Activated T-cell treated with anti-CD3 and anti-CD28 coated beads, Interleukin-2, amount 50 U/mL, for 24 hours (primary cell): ENCODE measurements at regions not wholly inside any gene's neighbourhood (a gene's known extent, or its start where the extent isn't known, plus 50 kb on each side); places are given as distances from the start of the nearest gene placed in this dataset.
"Not testable (repeated sequence)": the region's sequence is repeated elsewhere in the genome, so short reads cannot be mapped to it uniquely, and the experiment has no call there.

Source experiments
- DNase-seq: peaks from one replicate; pipeline ENCODE4 v3.0.0-alpha.2; 2020
- H3K27ac Mint-ChIP-seq: 2 replicates; pipeline ENCODE4 v1.8.0; 2020; ENCODE audit warnings: mild to moderate bottlenecking, mixed read lengths
- H3K27me3 Mint-ChIP-seq: 2 replicates; pipeline ENCODE4 v1.8.0; 2020; ENCODE audit warnings: mixed read lengths
- H3K36me3 Mint-ChIP-seq: 2 replicates; pipeline ENCODE4 v1.8.0; 2020; ENCODE audit warnings: low read depth, mixed read lengths
- H3K4me1 Mint-ChIP-seq: 2 replicates; pipeline ENCODE4 v1.8.0; 2020; ENCODE audit warnings: low read depth, mixed read lengths
- H3K4me3 Mint-ChIP-seq: 2 replicates; pipeline ENCODE4 v1.8.0; 2020; ENCODE audit warnings: mild to moderate bottlenecking, moderate library complexity, mixed read lengths
- H3K9me3 Mint-ChIP-seq: 2 replicates; pipeline ENCODE4 v1.8.0; 2020; ENCODE audit warnings: mixed read lengths

- H3K27ac Mint-ChIP-seq, H3K4me3 Mint-ChIP-seq, H3K4me1 Mint-ChIP-seq, H3K36me3 Mint-ChIP-seq, H3K27me3 Mint-ChIP-seq, DNase-seq: not testable (repeated sequence)
- H3K9me3 Mint-ChIP-seq = peaks cover 41% of the 10 kb centered on the region
These were observed 5303.4 kb upstream of the TPTE start for GRCh38 chr21:5217933-5218332.

GRCh38 chr21:5219988-5220387 lies 5301.4 kb upstream of the TPTE start:
- not testable (repeated sequence) for H3K27ac Mint-ChIP-seq, H3K36me3 Mint-ChIP-seq, H3K4me1 Mint-ChIP-seq, H3K27me3 Mint-ChIP-seq, H3K4me3 Mint-ChIP-seq, DNase-seq
- peaks cover 54% of the 10 kb centered on the region for H3K9me3 Mint-ChIP-seq

GRCh38 chr21:5220468-5220867 lies 5300.9 kb upstream of the TPTE start:
- peaks cover 57% of the 10 kb centered on the region for H3K9me3 Mint-ChIP-seq

GRCh38 chr21:5221458-5222050 lies 5299.8 kb upstream of the TPTE start:
- H3K9me3 Mint-ChIP-seq = peaks cover 60% of the 10 kb centered on the region
- not testable (repeated sequence) for H3K4me1 Mint-ChIP-seq, DNase-seq, H3K4me3 Mint-ChIP-seq, H3K27ac Mint-ChIP-seq, H3K27me3 Mint-ChIP-seq, H3K36me3 Mint-ChIP-seq

More at GRCh38 chr21:5220468-5220867, 5300.9 kb upstream of the TPTE start:
- DNase-seq, H3K27me3 Mint-ChIP-seq, H3K36me3 Mint-ChIP-seq, H3K4me3 Mint-ChIP-seq, H3K4me1 Mint-ChIP-seq, H3K27ac Mint-ChIP-seq: not testable (repeated sequence)

GRCh38 chr21:5222996-5223782 lies 5298.2 kb upstream of the TPTE start:
- H3K9me3 Mint-ChIP-seq = peaks cover 56% of the 10 kb centered on the region
- H3K27ac Mint-ChIP-seq, H3K27me3 Mint-ChIP-seq, H3K4me3 Mint-ChIP-seq, H3K4me1 Mint-ChIP-seq, H3K36me3 Mint-ChIP-seq, DNase-seq: not testable (repeated sequence)

GRCh38 chr21:5224156-5224555 lies 5297.2 kb upstream of the TPTE start:
- H3K4me3 Mint-ChIP-seq, H3K4me1 Mint-ChIP-seq, DNase-seq, H3K27ac Mint-ChIP-seq, H3K27me3 Mint-ChIP-seq, H3K36me3 Mint-ChIP-seq: not testable (repeated sequence)
- H3K9me3 Mint-ChIP-seq = peaks cover 57% of the 10 kb centered on the region

- DNase-seq, H3K4me3 Mint-ChIP-seq, H3K36me3 Mint-ChIP-seq, H3K27ac Mint-ChIP-seq, H3K27me3 Mint-ChIP-seq, H3K4me1 Mint-ChIP-seq: not testable (repeated sequence)
- peaks cover 57% of the 10 kb centered on the region for H3K9me3 Mint-ChIP-seq
These were observed 5294.1 kb upstream of the TPTE start for GRCh38 chr21:5227252-5227651.

- not testable (repeated sequence) for H3K4me1 Mint-ChIP-seq, DNase-seq, H3K4me3 Mint-ChIP-seq, H3K27me3 Mint-ChIP-seq, H3K36me3 Mint-ChIP-seq, H3K27ac Mint-ChIP-seq
- H3K9me3 Mint-ChIP-seq = peaks cover 57% of the 10 kb centered on the region
These were observed 5290.8 kb upstream of the TPTE start for GRCh38 chr21:5230561-5230960.

- not testable (repeated sequence) for H3K36me3 Mint-ChIP-seq, DNase-seq, H3K4me1 Mint-ChIP-seq, H3K4me3 Mint-ChIP-seq, H3K27me3 Mint-ChIP-seq, H3K27ac Mint-ChIP-seq
- H3K9me3 Mint-ChIP-seq = peaks cover 58% of the 10 kb centered on the region
These were observed 5290.1 kb upstream of the TPTE start for GRCh38 chr21:5231261-5231660.

- not testable (repeated sequence) for H3K4me3 Mint-ChIP-seq, DNase-seq, H3K27ac Mint-ChIP-seq, H3K36me3 Mint-ChIP-seq, H3K4me1 Mint-ChIP-seq, H3K27me3 Mint-ChIP-seq
- H3K9me3 Mint-ChIP-seq = peaks cover 55% of the 10 kb centered on the region
These were observed 5289.0 kb upstream of the TPTE start for GRCh38 chr21:5232176-5232958.

- not testable (repeated sequence) for H3K27ac Mint-ChIP-seq, H3K27me3 Mint-ChIP-seq, DNase-seq, H3K36me3 Mint-ChIP-seq, H3K4me3 Mint-ChIP-seq, H3K4me1 Mint-ChIP-seq
- peaks cover 45% of the 10 kb centered on the region for H3K9me3 Mint-ChIP-seq
These were observed 5285.6 kb upstream of the TPTE start for GRCh38 chr21:5235761-5236160.

GRCh38 chr21:5236846-5237675 lies 5284.3 kb upstream of the TPTE start:
- peaks cover 39% of the 10 kb centered on the region for H3K9me3 Mint-ChIP-seq
- not testable (repeated sequence) for H3K36me3 Mint-ChIP-seq, DNase-seq, H3K27me3 Mint-ChIP-seq, H3K4me3 Mint-ChIP-seq, H3K4me1 Mint-ChIP-seq, H3K27ac Mint-ChIP-seq

GRCh38 chr21:5240521-5240920 lies 5280.9 kb upstream of the TPTE start:
- not testable (repeated sequence) for H3K4me1 Mint-ChIP-seq, H3K27ac Mint-ChIP-seq, H3K4me3 Mint-ChIP-seq, H3K27me3 Mint-ChIP-seq, H3K36me3 Mint-ChIP-seq, DNase-seq
- H3K9me3 Mint-ChIP-seq = peaks cover 33% of the 10 kb centered on the region

GRCh38 chr21:5242732-5243131 lies 5278.7 kb upstream of the TPTE start:
- peaks cover 40% of the 10 kb centered on the region for H3K9me3 Mint-ChIP-seq
- not testable (repeated sequence) for H3K27me3 Mint-ChIP-seq, H3K4me3 Mint-ChIP-seq, H3K27ac Mint-ChIP-seq, H3K4me1 Mint-ChIP-seq, H3K36me3 Mint-ChIP-seq, DNase-seq
